Caco-2 (cell line): ENCODE measurements at regions not wholly inside any gene's neighbourhood (a gene's known extent, or its start where the extent isn't known, plus 50 kb on each side); places are given as distances from the start of the nearest gene placed in this dataset.
"Not testable (repeated sequence)": the region's sequence is repeated elsewhere in the genome, so short reads cannot be mapped to it uniquely, and the experiment has no call there.

Source experiments
- BruUV-seq: library from RNA; stranded (reverse); fragments of 400-500 nt; replicated peaks from 2 replicates; lab custom pipeline; 2021; lab: Mats Ljungman, UMichigan
- CTCF ChIA-PET: fragments of 300-600 bp; sonication (Branson Sonifier 250); formaldehyde crosslinking; loops from one replicate; lab custom pipeline; 2022; ENCODE audit warnings: antibody characterized with exemption; lab: Charles Lee
- POLR2A ChIA-PET: fragments of 300-600 bp; sonication (Branson Sonifier 250); formaldehyde crosslinking; loops from one replicate; lab custom pipeline; 2022; ENCODE audit warnings: antibody characterized with exemption; lab: Charles Lee
- DNase-seq, 2 experiments: peaks; one replicate each; pipeline versions ENCODE4 v3.0.0 to v3.0.0-alpha.2; 2020 to 2022
- H3K27me3 ChIP-seq: replicated peaks from 2 replicates; pipeline ENCODE4 v1.6.0; 2011; ENCODE audit warnings: low read length; ENCODE audit not compliant: control insufficient read depth, insufficient read depth
- H3K36me3 ChIP-seq: 2 replicates; pipeline ENCODE4 v1.5.1; 2011; ENCODE audit warnings: low read length; ENCODE audit not compliant: control insufficient read depth, insufficient read depth
- H3K4me1 ChIP-seq: fragments of 250-450 bp; sonication (Bioruptor Pico); 2 replicates; pipeline ENCODE4 v1.5.1; 2020; ENCODE audit warnings: mild to moderate bottlenecking
- H3K4me3 ChIP-seq: 2 replicates; pipeline ENCODE4 v1.5.1; 2011; ENCODE audit warnings: low read depth, mild to moderate bottlenecking, control low read depth, low read length
- H3K9me3 ChIP-seq: fragments of 250-450 bp; sonication (Bioruptor Pico); 2 replicates; pipeline ENCODE4 v1.5.1; 2020; ENCODE audit warnings: mild to moderate bottlenecking, moderate library complexity
- H3K27ac Mint-ChIP-seq: one replicate; pipeline ENCODE4 v1.8.0; 2022; ENCODE audit warnings: mixed read lengths; ENCODE audit not compliant: unreplicated experiment
- H3K27me3 Mint-ChIP-seq: one replicate; pipeline ENCODE4 v1.8.0; 2022; ENCODE audit warnings: mixed read lengths; ENCODE audit not compliant: insufficient read depth, unreplicated experiment
- H3K36me3 Mint-ChIP-seq: one replicate; pipeline ENCODE4 v1.8.0; 2022; ENCODE audit warnings: mild to moderate bottlenecking, mixed read lengths; ENCODE audit not compliant: insufficient read depth, unreplicated experiment
- H3K4me1 Mint-ChIP-seq: one replicate; pipeline ENCODE4 v1.8.0; 2022; ENCODE audit warnings: low read depth, mixed read lengths; ENCODE audit not compliant: unreplicated experiment
- H3K4me3 Mint-ChIP-seq: one replicate; pipeline ENCODE4 v1.8.0; 2022; ENCODE audit warnings: mild to moderate bottlenecking, moderate library complexity, mixed read lengths; ENCODE audit not compliant: unreplicated experiment
- H3K9me3 Mint-ChIP-seq: one replicate; pipeline ENCODE4 v1.8.0; 2022; ENCODE audit warnings: mixed read lengths; ENCODE audit not compliant: unreplicated experiment
- intact Hi-C: fragments of 100-400 bp; cut with micrococcal nuclease; formaldehyde crosslinking; loops from one replicate; pipeline ENCODE4 v1.10.0; 2022; ENCODE audit not compliant: unreplicated experiment
- TF ChIP-seq, protein P1 (sequence below), 2 experiments: fragments of 200-600 bp in 1 of 2; IDR thresholded peaks; 1 replicate in 1 of 2; 2 replicates in 1 of 2; pipeline versions ENCODE4 v1.5.1 to v1.8.0; 2011 to 2022; ENCODE audit warnings: antibody characterized with exemption in 1 of 2, control low read depth in 1 of 2, inconsistent platforms in 1 of 2, low read depth in 1 of 2, low read length in 1 of 2, mild to moderate bottlenecking in 1 of 2, moderate library complexity in 1 of 2; ENCODE audit not compliant: insufficient read depth in 1 of 2, severe bottlenecking in 1 of 2, unreplicated experiment in 1 of 2

DNA sequence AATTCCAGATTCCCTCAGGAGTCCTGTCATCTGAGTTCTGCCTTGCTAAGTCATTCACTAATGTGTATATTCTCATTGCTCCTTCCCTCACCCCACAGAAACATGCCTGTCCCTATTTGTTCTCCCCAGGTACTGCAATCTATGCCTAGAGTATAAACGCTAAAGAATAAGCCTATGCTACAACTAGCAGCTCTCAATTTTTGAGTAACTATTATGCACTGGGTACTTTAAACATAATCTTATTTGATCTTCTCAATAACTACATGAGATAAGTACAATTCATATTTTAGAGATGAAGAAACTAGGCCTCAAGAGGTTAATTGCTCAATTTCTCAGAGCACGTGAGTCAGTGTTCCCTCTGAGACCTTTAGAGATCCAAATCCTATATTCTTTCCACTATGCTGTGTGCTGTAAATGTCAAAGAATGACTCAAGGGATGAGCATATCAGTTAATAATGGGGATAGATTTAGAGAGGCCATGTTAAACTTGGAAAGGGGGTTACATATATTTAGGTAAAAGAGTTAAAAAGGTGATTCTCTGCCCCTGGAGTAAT, 423.8 kb upstream of the ADGRB3 start:
- no peaks in the 10 kb centered on the region for H3K36me3 ChIP-seq
- Mint-ChIP-seq H3K4me1 (no peaks in the 10 kb centered on the region), H3K36me3 (no peaks in the 10 kb centered on the region), H3K4me3 (no peak overlapping the region), H3K27me3 (no peaks in the 10 kb centered on the region), H3K9me3 (peaks cover 16% of the 10 kb centered on the region), H3K27ac (no peak overlapping the region)
- POLR2A ChIA-PET = no interaction called here
- intact Hi-C loops = no loop called here
- H3K27me3 ChIP-seq = no peaks in the 10 kb centered on the region
- CTCF ChIA-PET = no interaction called here
- BruUV-seq = no TSS peak
- no peak for DNase-seq
- no peaks in the 10 kb centered on the region for H3K4me1 ChIP-seq
- no peaks in the 10 kb centered on the region for H3K9me3 ChIP-seq
- TF ChIP-seq, protein P1, sequence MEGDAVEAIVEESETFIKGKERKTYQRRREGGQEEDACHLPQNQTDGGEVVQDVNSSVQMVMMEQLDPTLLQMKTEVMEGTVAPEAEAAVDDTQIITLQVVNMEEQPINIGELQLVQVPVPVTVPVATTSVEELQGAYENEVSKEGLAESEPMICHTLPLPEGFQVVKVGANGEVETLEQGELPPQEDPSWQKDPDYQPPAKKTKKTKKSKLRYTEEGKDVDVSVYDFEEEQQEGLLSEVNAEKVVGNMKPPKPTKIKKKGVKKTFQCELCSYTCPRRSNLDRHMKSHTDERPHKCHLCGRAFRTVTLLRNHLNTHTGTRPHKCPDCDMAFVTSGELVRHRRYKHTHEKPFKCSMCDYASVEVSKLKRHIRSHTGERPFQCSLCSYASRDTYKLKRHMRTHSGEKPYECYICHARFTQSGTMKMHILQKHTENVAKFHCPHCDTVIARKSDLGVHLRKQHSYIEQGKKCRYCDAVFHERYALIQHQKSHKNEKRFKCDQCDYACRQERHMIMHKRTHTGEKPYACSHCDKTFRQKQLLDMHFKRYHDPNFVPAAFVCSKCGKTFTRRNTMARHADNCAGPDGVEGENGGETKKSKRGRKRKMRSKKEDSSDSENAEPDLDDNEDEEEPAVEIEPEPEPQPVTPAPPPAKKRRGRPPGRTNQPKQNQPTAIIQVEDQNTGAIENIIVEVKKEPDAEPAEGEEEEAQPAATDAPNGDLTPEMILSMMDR (IDR thresholded peaks at IDR 0.05; ENCODE audit: insufficient read depth in 1 of 2, low read depth in 1 of 2, low read length in 1 of 2, severe bottlenecking in 1 of 2, unreplicated experiment in 1 of 2) = no peak
- no peak overlapping the region for H3K4me3 ChIP-seq

GRCh38 chr6:68207612-68208011, 427.5 kb upstream of the ADGRB3 start:
- H3K36me3 Mint-ChIP-seq, DNase-seq, H3K9me3 ChIP-seq, intact Hi-C loops, CTCF ChIA-PET, POLR2A ChIA-PET, H3K27me3 Mint-ChIP-seq, H3K4me1 ChIP-seq, H3K4me3 ChIP-seq, H3K27me3 ChIP-seq, H3K36me3 ChIP-seq, H3K27ac Mint-ChIP-seq, H3K4me3 Mint-ChIP-seq, H3K4me1 Mint-ChIP-seq, BruUV-seq: not testable (repeated sequence)
- peaks cover 16% of the 10 kb centered on the region for H3K9me3 Mint-ChIP-seq

DNA sequence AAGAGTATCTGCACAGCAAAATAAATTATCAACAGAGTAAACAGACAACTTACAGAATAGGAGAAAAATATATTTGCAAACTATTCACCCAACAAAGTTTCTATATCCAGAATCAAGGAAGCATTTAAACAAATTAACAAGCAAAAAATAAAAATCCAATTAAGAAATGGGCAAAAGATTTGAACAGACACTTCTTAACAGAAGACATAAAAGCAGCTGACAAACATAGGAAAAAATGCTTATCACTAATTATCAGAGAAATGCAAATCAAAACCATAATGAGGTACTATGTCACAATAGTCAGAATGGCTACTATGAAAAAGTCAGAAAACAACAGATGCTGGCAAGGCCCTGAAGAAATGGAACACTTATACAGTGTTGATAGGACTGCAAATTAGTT, 434.2 kb upstream of the ADGRB3 start:
- Histone ChIP-seq H3K9me3 (peaks cover 8% of the 10 kb centered on the region; the same call in 1 of the 2 replicates), H3K36me3 (no peaks in the 10 kb centered on the region), H3K4me1 (no peaks in the 10 kb centered on the region), H3K4me3 (no peak overlapping the region), H3K27me3 (no peaks in the 10 kb centered on the region)
- TF ChIP-seq, protein P1 (IDR thresholded peaks at IDR 0.05; ENCODE audit: insufficient read depth in 1 of 2, low read depth in 1 of 2, low read length in 1 of 2, severe bottlenecking in 1 of 2, unreplicated experiment in 1 of 2) = no peak
- ChIA-PET CTCF (no interaction called here), POLR2A (no interaction called here)
- no peaks in the 10 kb centered on the region for H3K36me3 Mint-ChIP-seq
- no peaks in the 10 kb centered on the region for H3K9me3 Mint-ChIP-seq
- no peak overlapping the region for H3K4me3 Mint-ChIP-seq
- no peak for DNase-seq
- no peaks in the 10 kb centered on the region for H3K4me1 Mint-ChIP-seq
- no peak overlapping the region for H3K27ac Mint-ChIP-seq
- intact Hi-C loops = no loop called here
- BruUV-seq = no TSS peak
- H3K27me3 Mint-ChIP-seq = no peaks in the 10 kb centered on the region

- H3K4me3 Mint-ChIP-seq = no peak overlapping the region
Observed at GRCh38 chr6:68197356-68197755, 437.7 kb upstream of the ADGRB3 start.

More at GRCh38 chr6:68197356-68197755, 437.7 kb upstream of the ADGRB3 start:
- H3K4me1 Mint-ChIP-seq = no peaks in the 10 kb centered on the region
- intact Hi-C loops = no loop called here
- H3K27me3 ChIP-seq = no peaks in the 10 kb centered on the region
- ChIA-PET POLR2A (no interaction called here), CTCF (no interaction called here)
- H3K27me3 Mint-ChIP-seq = no peaks in the 10 kb centered on the region
- BruUV-seq = no TSS peak
- DNase-seq = no peak
- H3K36me3 Mint-ChIP-seq = no peaks in the 10 kb centered on the region
- no peak overlapping the region for H3K27ac Mint-ChIP-seq
- H3K9me3 Mint-ChIP-seq = no peaks in the 10 kb centered on the region
- no peaks in the 10 kb centered on the region for H3K4me1 ChIP-seq
- peaks cover 8% of the 10 kb centered on the region; the same call in 1 of the 2 replicates for H3K9me3 ChIP-seq
- H3K4me3 ChIP-seq = no peak overlapping the region
- no peaks in the 10 kb centered on the region for H3K36me3 ChIP-seq
- TF ChIP-seq, protein P1 (IDR thresholded peaks at IDR 0.05; ENCODE audit: insufficient read depth in 1 of 2, low read depth in 1 of 2, low read length in 1 of 2, severe bottlenecking in 1 of 2, unreplicated experiment in 1 of 2) = no peak
